ENCODE measurements at regions not wholly inside any gene's neighbourhood (a gene's known extent, or its start where the extent isn't known, plus 50 kb on each side); places are given as distances from the start of the nearest gene placed in this dataset.

DNA sequence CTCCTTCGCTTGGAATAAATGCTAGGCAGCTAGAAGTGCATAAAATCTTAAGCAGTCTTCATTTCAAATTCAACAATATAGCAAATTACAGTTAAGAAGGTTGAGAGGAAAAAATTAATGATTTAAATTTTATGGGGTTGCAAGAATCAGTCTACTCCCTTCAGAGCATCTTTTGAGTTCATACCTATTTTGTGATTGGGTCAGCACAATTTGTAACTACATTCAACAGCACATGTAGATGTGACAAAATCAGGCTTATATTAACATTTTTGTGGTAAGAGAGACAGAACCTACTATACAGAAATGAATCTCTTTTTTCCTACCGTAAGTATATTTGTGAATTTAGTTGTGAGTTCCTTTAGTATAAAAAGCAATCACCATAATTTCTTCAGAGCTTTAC, 520.6 kb upstream of the HTR2A start:
- TF ChIP-seq CTCF (IDR thresholded peaks at IDR 0.05; ENCODE audit: insufficient read depth, low read depth, low read length) (no peak), EZH2 (IDR thresholded peaks at IDR 0.05; ENCODE audit: insufficient read depth, low read length) (no peak)

All from astrocyte (in vitro differentiated cells and primary cell).